Liver (tissue), 8 donors: ENCODE measurements at regions not wholly inside any gene's neighbourhood (a gene's known extent, or its start where the extent isn't known, plus 50 kb on each side); places are given as distances from the start of the nearest gene placed in this dataset.

Experiments
- DNase-seq: peaks from one replicate; pipeline ENCODE4 v3.0.0-alpha.2; 2017; ENCODE audit warnings: low spot score
- H3K27ac ChIP-seq, 2 donors: one replicate each; pipeline ENCODE4 v1.7.0; 2013; ENCODE audit warnings: inconsistent platforms in 2 of 2, low read length in 2 of 2, control low read depth in 1 of 2, low read depth in 1 of 2, mild to moderate bottlenecking in 1 of 2
- H3K27me3 ChIP-seq, 4 donors: one replicate each; pipeline versions ENCODE4 v1.6.1 to v1.7.0; 2013; ENCODE audit warnings: low read length in 3 of 4, inconsistent platforms in 1 of 4, mild to moderate bottlenecking in 1 of 4, moderate library complexity in 1 of 4; ENCODE audit not compliant: control insufficient read depth in 4 of 4, insufficient read depth in 4 of 4
- H3K36me3 ChIP-seq, 4 donors: one replicate each; pipeline versions ENCODE4 v1.6.1 to v1.7.0; 2013; ENCODE audit warnings: low read length in 3 of 4, mild to moderate bottlenecking in 3 of 4, low read depth in 1 of 4, moderate library complexity in 1 of 4; ENCODE audit not compliant: control insufficient read depth in 4 of 4, insufficient read depth in 3 of 4
- H3K4me1 ChIP-seq, 4 donors: one replicate each; pipeline versions ENCODE4 v1.6.1 to v1.7.0; 2013; ENCODE audit warnings: low read length in 3 of 4, mild to moderate bottlenecking in 3 of 4, moderate library complexity in 1 of 4; ENCODE audit not compliant: control insufficient read depth in 4 of 4, insufficient read depth in 4 of 4
- H3K4me3 ChIP-seq, 3 donors: one replicate each; pipeline versions ENCODE4 v1.6.1 to v1.7.0; 2013; ENCODE audit warnings: low read length in 3 of 3, control low read depth in 1 of 3, low read depth in 1 of 3, mild to moderate bottlenecking in 1 of 3
- H3K9ac ChIP-seq, 2 donors: one replicate each; pipeline ENCODE4 v1.7.0; 2013; ENCODE audit warnings: low read length in 2 of 2, mild to moderate bottlenecking in 2 of 2, moderate library complexity in 2 of 2, control low read depth in 1 of 2, low read depth in 1 of 2
- H3K9me3 ChIP-seq, 4 donors: one replicate each; pipeline versions ENCODE4 v1.6.1 to v1.7.0; 2013; ENCODE audit warnings: low read length in 3 of 4; ENCODE audit not compliant: control insufficient read depth in 4 of 4
- EGR1 ChIP-seq, 2 donors: IDR thresholded peaks; 2 replicates each; pipeline ENCODE4 v1.6.1; 2016 to 2018; ENCODE audit warnings: antibody characterized with exemption in 2 of 2, low read depth in 2 of 2
- FOXA1 ChIP-seq: IDR thresholded peaks from 2 replicates; pipeline ENCODE4 v1.6.1; 2016; ENCODE audit warnings: antibody characterized with exemption
- FOXA2 ChIP-seq: IDR thresholded peaks from 2 replicates; pipeline ENCODE4 v1.6.1; 2016; ENCODE audit warnings: antibody characterized with exemption
- GABPA ChIP-seq, 2 donors: IDR thresholded peaks in 1 of 2; conservative IDR thresholded peaks in 1 of 2; 2 replicates each; pipeline ENCODE4 v1.6.1; 2016; ENCODE audit warnings: antibody characterized with exemption in 2 of 2, mild to moderate bottlenecking in 1 of 2, moderate library complexity in 1 of 2
- HNF4A ChIP-seq, 2 donors: conservative IDR thresholded peaks; 2 replicates each; pipeline ENCODE4 v1.6.1; 2016; ENCODE audit warnings: antibody characterized with exemption in 2 of 2, mild to moderate bottlenecking in 2 of 2
- JUND ChIP-seq, 2 donors: IDR thresholded peaks; 2 replicates each; pipeline ENCODE4 v1.6.1; 2016; ENCODE audit warnings: antibody characterized with exemption in 2 of 2
- NR2F2 ChIP-seq: IDR thresholded peaks from 2 replicates; pipeline ENCODE4 v1.6.1; 2016; ENCODE audit warnings: antibody characterized with exemption
- RAD21 ChIP-seq, 2 donors: IDR thresholded peaks; 2 replicates each; pipeline ENCODE4 v1.6.1; 2016; ENCODE audit warnings: antibody characterized with exemption in 2 of 2, mild to moderate bottlenecking in 2 of 2
- RXRA ChIP-seq, 2 donors: IDR thresholded peaks; 2 replicates each; pipeline ENCODE4 v1.6.1; 2017 to 2018; ENCODE audit warnings: antibody characterized with exemption in 2 of 2, mild to moderate bottlenecking in 1 of 2
- SP1 ChIP-seq: IDR thresholded peaks from 2 replicates; pipeline ENCODE4 v1.6.1; 2018; ENCODE audit warnings: antibody characterized with exemption, mild to moderate bottlenecking
- TAF1 ChIP-seq: conservative IDR thresholded peaks from 2 replicates; pipeline ENCODE4 v1.6.1; 2016; ENCODE audit warnings: antibody characterized with exemption, mild to moderate bottlenecking
- YY1 ChIP-seq: IDR thresholded peaks from 2 replicates; pipeline ENCODE4 v1.6.1; 2016; ENCODE audit warnings: antibody characterized with exemption, mild to moderate bottlenecking
- WGBS: extraction: QIAGEN DNeasy Blood & Tissue Kit; methylation state at CpG from one replicate; pipeline ENCODE4 v1.1.7; 2013; 5-methylcytosine and 5-hydroxymethylcytosine counted together
- TF ChIP-seq, protein P1 (sequence below): IDR thresholded peaks from 2 replicates; pipeline ENCODE4 v1.6.1; 2016; ENCODE audit warnings: antibody characterized with exemption
- TF ChIP-seq, protein P2 (sequence below): fragments of 150-350 bp; IDR thresholded peaks from 2 replicates; pipeline ENCODE4 v1.5.1; 2017; ENCODE audit warnings: improper control_type of control experiment, low read depth, low read length; ENCODE audit not compliant: missing input control
- TF ChIP-seq, protein P3 (sequence below): IDR thresholded peaks from 2 replicates; pipeline ENCODE4 v1.6.1; 2016; ENCODE audit warnings: antibody characterized with exemption
- TF ChIP-seq, protein P4 (sequence below): IDR thresholded peaks from 2 replicates; pipeline ENCODE4 v1.6.1; 2016; ENCODE audit warnings: antibody characterized with exemption
- donor health status: healthy.
- donor health status: healthy.
- donor health status: healthy.
- donor health status: healthy.
- donor health status: healthy.

DNA sequence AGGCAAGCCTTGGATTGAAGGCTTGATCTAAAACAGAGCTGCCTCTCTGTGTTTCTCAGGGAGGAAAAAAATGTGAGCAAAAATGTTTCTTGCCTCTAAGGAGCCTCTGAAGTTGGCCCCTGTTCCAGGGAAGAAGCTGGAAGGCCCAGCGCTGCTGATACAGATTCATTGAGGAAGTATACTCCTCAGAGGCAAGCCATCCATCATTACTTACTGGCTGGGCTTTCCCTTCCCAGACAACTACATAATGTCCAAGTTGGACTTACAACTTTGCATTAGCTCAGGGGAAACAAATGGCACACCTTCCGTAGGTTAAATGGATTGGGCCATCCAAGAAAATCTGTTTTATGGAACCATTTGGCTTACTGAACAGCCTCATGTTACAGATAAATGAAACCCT, 263.7 kb upstream of the SEL1L start:
- Histone ChIP-seq H3K9ac (no peak overlapping the region), H3K36me3 (no peaks in the 10 kb centered on the region), H3K4me1 (no peaks in the 10 kb centered on the region), H3K27me3 (no peaks in the 10 kb centered on the region), H3K9me3 (no peaks in the 10 kb centered on the region), H3K27ac (no peak overlapping the region), H3K4me3 (no peak overlapping the region)
- DNase-seq = no peak
- TF ChIP-seq RAD21 (IDR thresholded peaks at IDR 0.05) (no peak), FOXA1 (no peak), YY1 (no peak), TAF1 (no peak)
- TF ChIP-seq, protein P1, sequence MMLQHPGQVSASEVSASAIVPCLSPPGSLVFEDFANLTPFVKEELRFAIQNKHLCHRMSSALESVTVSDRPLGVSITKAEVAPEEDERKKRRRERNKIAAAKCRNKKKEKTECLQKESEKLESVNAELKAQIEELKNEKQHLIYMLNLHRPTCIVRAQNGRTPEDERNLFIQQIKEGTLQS = no peak
- WGBS = 83% methylated on average over 2 of the region's 2 CpGs

DNA sequence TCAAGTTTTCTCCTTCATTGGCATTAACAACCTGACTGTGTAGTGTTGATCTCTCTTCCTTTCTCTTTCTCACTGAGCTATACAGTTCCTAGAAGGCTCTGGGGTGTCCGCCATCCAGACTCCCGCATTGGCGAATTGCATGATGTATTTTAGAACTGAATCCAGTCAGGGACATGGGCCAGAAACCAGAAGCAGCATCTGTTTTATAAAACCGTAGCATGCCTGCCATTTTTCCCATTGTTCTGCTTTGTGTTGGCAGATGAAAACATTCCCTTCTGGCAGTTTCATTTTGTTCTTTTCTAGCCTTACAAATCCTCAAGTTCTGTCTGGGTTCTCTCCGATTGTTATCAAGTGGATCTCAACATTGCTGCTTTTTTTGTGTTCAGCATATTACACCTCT, 268.3 kb upstream of the SEL1L start:
- WGBS = 86% methylated on average over 5 of the region's 5 CpGs
- Histone ChIP-seq H3K4me3 (no peak overlapping the region), H3K36me3 (no peaks in the 10 kb centered on the region), H3K9me3 (no peaks in the 10 kb centered on the region), H3K4me1 (no peaks in the 10 kb centered on the region), H3K27ac (no peak overlapping the region), H3K27me3 (no peaks in the 10 kb centered on the region), H3K9ac (no peak overlapping the region)
- DNase-seq = no peak
- TF ChIP-seq YY1 = no peak
- no peak for TF ChIP-seq TAF1
- TF ChIP-seq, protein P2, sequence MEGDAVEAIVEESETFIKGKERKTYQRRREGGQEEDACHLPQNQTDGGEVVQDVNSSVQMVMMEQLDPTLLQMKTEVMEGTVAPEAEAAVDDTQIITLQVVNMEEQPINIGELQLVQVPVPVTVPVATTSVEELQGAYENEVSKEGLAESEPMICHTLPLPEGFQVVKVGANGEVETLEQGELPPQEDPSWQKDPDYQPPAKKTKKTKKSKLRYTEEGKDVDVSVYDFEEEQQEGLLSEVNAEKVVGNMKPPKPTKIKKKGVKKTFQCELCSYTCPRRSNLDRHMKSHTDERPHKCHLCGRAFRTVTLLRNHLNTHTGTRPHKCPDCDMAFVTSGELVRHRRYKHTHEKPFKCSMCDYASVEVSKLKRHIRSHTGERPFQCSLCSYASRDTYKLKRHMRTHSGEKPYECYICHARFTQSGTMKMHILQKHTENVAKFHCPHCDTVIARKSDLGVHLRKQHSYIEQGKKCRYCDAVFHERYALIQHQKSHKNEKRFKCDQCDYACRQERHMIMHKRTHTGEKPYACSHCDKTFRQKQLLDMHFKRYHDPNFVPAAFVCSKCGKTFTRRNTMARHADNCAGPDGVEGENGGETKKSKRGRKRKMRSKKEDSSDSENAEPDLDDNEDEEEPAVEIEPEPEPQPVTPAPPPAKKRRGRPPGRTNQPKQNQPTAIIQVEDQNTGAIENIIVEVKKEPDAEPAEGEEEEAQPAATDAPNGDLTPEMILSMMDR = no peak

DNA sequence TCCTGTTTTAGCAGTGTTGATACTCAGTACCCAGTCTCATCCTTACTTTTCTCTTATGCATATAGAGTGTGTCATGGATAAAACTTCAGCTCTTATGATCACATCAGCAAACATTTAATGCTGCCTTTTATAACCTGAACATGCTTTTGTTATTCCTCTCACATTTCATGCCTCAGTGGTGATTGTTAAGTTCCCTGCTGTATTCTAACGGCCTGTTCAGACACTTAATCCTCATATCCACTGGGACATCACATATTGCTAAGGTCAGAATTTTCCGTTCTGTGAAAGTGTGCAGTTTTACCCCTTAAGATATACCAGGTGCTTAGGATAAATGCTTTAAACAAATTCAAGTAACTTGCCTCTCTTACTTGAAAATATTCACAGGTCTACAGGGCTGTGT, 268.7 kb upstream of the SEL1L start:
- H3K27ac ChIP-seq = no peak overlapping the region
- no peak for DNase-seq
- H3K36me3 ChIP-seq = no peaks in the 10 kb centered on the region
- no peaks in the 10 kb centered on the region for H3K4me1 ChIP-seq
- TF ChIP-seq RAD21 (IDR thresholded peaks at IDR 0.05) (no peak), HNF4A (conservative IDR thresholded peaks at IDR 0.05) (no peak), SP1 (no peak), RXRA (IDR thresholded peaks at IDR 0.05) (no peak), JUND (IDR thresholded peaks at IDR 0.05) (no peak), FOXA2 (no peak), EGR1 (IDR thresholded peaks at IDR 0.05; ENCODE audit: low read depth in 2 of 2) (no peak), NR2F2 (no peak), TAF1 (no peak), GABPA (IDR thresholded peaks at IDR 0.05 in 1 of 2, conservative IDR thresholded peaks at IDR 0.05 in 1 of 2) (no peak)
- TF ChIP-seq, protein P1 = no peak
- TF ChIP-seq, protein P2 = no peak
- TF ChIP-seq, protein P3, sequence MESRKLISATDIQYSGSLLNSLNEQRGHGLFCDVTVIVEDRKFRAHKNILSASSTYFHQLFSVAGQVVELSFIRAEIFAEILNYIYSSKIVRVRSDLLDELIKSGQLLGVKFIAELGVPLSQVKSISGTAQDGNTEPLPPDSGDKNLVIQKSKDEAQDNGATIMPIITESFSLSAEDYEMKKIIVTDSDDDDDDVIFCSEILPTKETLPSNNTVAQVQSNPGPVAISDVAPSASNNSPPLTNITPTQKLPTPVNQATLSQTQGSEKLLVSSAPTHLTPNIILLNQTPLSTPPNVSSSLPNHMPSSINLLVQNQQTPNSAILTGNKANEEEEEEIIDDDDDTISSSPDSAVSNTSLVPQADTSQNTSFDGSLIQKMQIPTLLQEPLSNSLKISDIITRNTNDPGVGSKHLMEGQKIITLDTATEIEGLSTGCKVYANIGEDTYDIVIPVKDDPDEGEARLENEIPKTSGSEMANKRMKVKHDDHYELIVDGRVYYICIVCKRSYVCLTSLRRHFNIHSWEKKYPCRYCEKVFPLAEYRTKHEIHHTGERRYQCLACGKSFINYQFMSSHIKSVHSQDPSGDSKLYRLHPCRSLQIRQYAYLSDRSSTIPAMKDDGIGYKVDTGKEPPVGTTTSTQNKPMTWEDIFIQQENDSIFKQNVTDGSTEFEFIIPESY = no peak
- TF ChIP-seq, protein P4, sequence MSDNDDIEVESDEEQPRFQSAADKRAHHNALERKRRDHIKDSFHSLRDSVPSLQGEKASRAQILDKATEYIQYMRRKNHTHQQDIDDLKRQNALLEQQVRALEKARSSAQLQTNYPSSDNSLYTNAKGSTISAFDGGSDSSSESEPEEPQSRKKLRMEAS = no peak
- H3K9me3 ChIP-seq = no peaks in the 10 kb centered on the region
- no peak overlapping the region for H3K9ac ChIP-seq
- H3K27me3 ChIP-seq = no peaks in the 10 kb centered on the region
- H3K4me3 ChIP-seq = no peak overlapping the region
- 76% methylated on average over 2 of the region's 2 CpGs for WGBS
